ENCODE measurements at regions not wholly inside any gene's neighbourhood (a gene's known extent, or its start where the extent isn't known, plus 50 kb on each side); places are given as distances from the start of the nearest gene placed in this dataset.

- peaks cover 16% of the 10 kb centered on the region for H3K27me3 ChIP-seq (ENCODE audit: low read depth, low read length)
Measured at GRCh38 chr21:33128538-33128937, 58.6 kb downstream of the OLIG1 start.

GRCh38 chr21:33132054-33132453 is 62.1 kb downstream of the OLIG1 start:
- Histone ChIP-seq H3K36me3 (replicated peaks; ENCODE audit: low read depth, low read length) (no peaks in the 10 kb centered on the region), H3K27ac (ENCODE audit: low read length) (no peak overlapping the region), H2AFZ (ENCODE audit: low read depth, low read length) (no peak overlapping the region), H3K4me3 (ENCODE audit: low read length) (no peak overlapping the region), H3K27me3 (ENCODE audit: low read depth, low read length) (peaks cover 16% of the 10 kb centered on the region), H3K4me1 (ENCODE audit: low read length) (no peaks in the 10 kb centered on the region; the same call in 1 of the 2 replicates), H3K4me2 (ENCODE audit: low read length) (no peak overlapping the region), H3K9me3 (ENCODE audit: insufficient read depth, low read length) (no peaks in the 10 kb centered on the region), H3K79me2 (ENCODE audit: low read length) (no peaks in the 10 kb centered on the region), H3K9ac (ENCODE audit: low read length) (no peak overlapping the region), H4K20me1 (ENCODE audit: insufficient read depth, low read length) (no peaks in the 10 kb centered on the region)
- TF ChIP-seq EZH2phosphoT487 (IDR thresholded peaks at IDR 0.05; ENCODE audit: low read depth) = no peak
- peak; percentile 46 for TF ChIP-seq CTCF (IDR thresholded peaks at IDR 0.05; ENCODE audit: low read depth, low read length)

More at GRCh38 chr21:33128538-33128937, 58.6 kb downstream of the OLIG1 start:
- H3K4me1 ChIP-seq (ENCODE audit: low read length) = no peaks in the 10 kb centered on the region; the same call in 1 of the 2 replicates
- H2AFZ ChIP-seq (ENCODE audit: low read depth, low read length) = no peak overlapping the region
- no peaks in the 10 kb centered on the region for H3K36me3 ChIP-seq (replicated peaks; ENCODE audit: low read depth, low read length)
- TF ChIP-seq CTCF (IDR thresholded peaks at IDR 0.05; ENCODE audit: low read depth, low read length) (no peak), EZH2phosphoT487 (IDR thresholded peaks at IDR 0.05; ENCODE audit: low read depth) (no peak)
- no peak overlapping the region for H3K4me3 ChIP-seq (ENCODE audit: low read length)
- H3K9me3 ChIP-seq (ENCODE audit: insufficient read depth, low read length) = no peaks in the 10 kb centered on the region
- no peak overlapping the region for H3K9ac ChIP-seq (ENCODE audit: low read length)
- no peaks in the 10 kb centered on the region for H3K79me2 ChIP-seq (ENCODE audit: low read length)
- H3K4me2 ChIP-seq (ENCODE audit: low read length) = no peak overlapping the region
- H4K20me1 ChIP-seq (ENCODE audit: insufficient read depth, low read length) = no peaks in the 10 kb centered on the region
- H3K27ac ChIP-seq (ENCODE audit: low read length) = no peak overlapping the region

- Histone ChIP-seq H3K4me1 (ENCODE audit: low read length) (no peaks in the 10 kb centered on the region), H3K4me2 (ENCODE audit: low read length) (no peak overlapping the region), H3K27me3 (ENCODE audit: low read depth, low read length) (peaks cover 3% of the 10 kb centered on the region), H3K4me3 (ENCODE audit: low read length) (no peak overlapping the region), H4K20me1 (ENCODE audit: insufficient read depth, low read length) (no peaks in the 10 kb centered on the region), H3K9ac (ENCODE audit: low read length) (no peak overlapping the region), H2AFZ (ENCODE audit: low read depth, low read length) (no peak overlapping the region), H3K27ac (ENCODE audit: low read length) (no peak overlapping the region), H3K79me2 (ENCODE audit: low read length) (no peaks in the 10 kb centered on the region), H3K9me3 (ENCODE audit: insufficient read depth, low read length) (no peaks in the 10 kb centered on the region), H3K36me3 (replicated peaks; ENCODE audit: low read depth, low read length) (no peaks in the 10 kb centered on the region)
- TF ChIP-seq CTCF (IDR thresholded peaks at IDR 0.05; ENCODE audit: low read depth, low read length) = no peak
- TF ChIP-seq EZH2phosphoT487 (IDR thresholded peaks at IDR 0.05; ENCODE audit: low read depth) = no peak
Measured at GRCh38 chr21:33133892-33134291, 64.0 kb downstream of the OLIG1 start.

- Histone ChIP-seq H3K36me3 (replicated peaks; ENCODE audit: low read depth, low read length) (no peaks in the 10 kb centered on the region), H3K27me3 (ENCODE audit: low read depth, low read length) (peaks cover 3% of the 10 kb centered on the region; the same call in 1 of the 2 replicates), H4K20me1 (ENCODE audit: insufficient read depth, low read length) (no peaks in the 10 kb centered on the region), H3K9me3 (ENCODE audit: insufficient read depth, low read length) (no peaks in the 10 kb centered on the region), H3K9ac (ENCODE audit: low read length) (no peak overlapping the region), H3K4me3 (ENCODE audit: low read length) (no peak overlapping the region), H3K4me2 (ENCODE audit: low read length) (no peak overlapping the region), H3K79me2 (ENCODE audit: low read length) (no peaks in the 10 kb centered on the region), H2AFZ (ENCODE audit: low read depth, low read length) (no peak overlapping the region), H3K27ac (ENCODE audit: low read length) (no peak overlapping the region), H3K4me1 (ENCODE audit: low read length) (no peaks in the 10 kb centered on the region)
- TF ChIP-seq CTCF (IDR thresholded peaks at IDR 0.05; ENCODE audit: low read depth, low read length) = no peak
- no peak for TF ChIP-seq EZH2phosphoT487 (IDR thresholded peaks at IDR 0.05; ENCODE audit: low read depth)
Measured at GRCh38 chr21:33135925-33136324, 66.0 kb downstream of the OLIG1 start.
